HEK293 (cell line): ENCODE measurements at regions not wholly inside any gene's neighbourhood (a gene's known extent, or its start where the extent isn't known, plus 50 kb on each side); places are given as distances from the start of the nearest gene placed in this dataset.

Experiments
- CTCF ChIA-PET: fragments of 350-600 bp; formaldehyde crosslinking; extraction: SDS; loops from one replicate; lab custom pipeline; 2021; ENCODE audit warnings: antibody characterized with exemption; lab: Yijun Ruan, JAX
- POLR2A ChIA-PET: fragments of 300-600 bp; formaldehyde crosslinking; extraction: SDS; loops from one replicate; lab custom pipeline; 2020; ENCODE audit warnings: antibody characterized with exemption, inconsistent platforms; lab: Yijun Ruan, JAX
- H3K27ac ChIP-seq: fragments of 200-500 bp; sonication (Bioruptor generic); 2 replicates; pipeline ENCODE4 v1.5.1; 2014; ENCODE audit warnings: low read depth, low read length, control low read depth, inconsistent platforms; ENCODE audit errors: extremely low read depth
- H3K36me3 ChIP-seq, 2 experiments: fragments of 200-500 bp in 1 of 2; sonication (Bioruptor generic) in 1 of 2; 1 replicate in 1 of 2; 2 replicates in 1 of 2; pipeline ENCODE4 v1.5.1; 2014 to 2017; ENCODE audit warnings: inconsistent platforms in 2 of 2, low read length in 2 of 2; ENCODE audit not compliant: control insufficient read depth in 2 of 2, insufficient read depth in 1 of 2
- H3K4me1 ChIP-seq: fragments of 200-500 bp; sonication (Bioruptor generic); 2 replicates; pipeline ENCODE4 v1.5.1; 2014; ENCODE audit warnings: mild to moderate bottlenecking, low read length, inconsistent platforms; ENCODE audit not compliant: control insufficient read depth, insufficient read depth
- H3K4me3 ChIP-seq: 2 replicates; pipeline ENCODE4 v1.5.1; 2011; ENCODE audit warnings: low read depth, mild to moderate bottlenecking, control low read depth, low read length, moderate library complexity
- H3K9me3 ChIP-seq: fragments of 200-500 bp; sonication (Bioruptor generic); 2 replicates; pipeline ENCODE4 v1.5.1; 2014; ENCODE audit warnings: low read depth, low read length, inconsistent platforms; ENCODE audit not compliant: control insufficient read depth, insufficient read depth
- EGR2 ChIP-seq: fragments of 450-650 bp; formaldehyde crosslinking; IDR thresholded peaks from 2 replicates; pipeline ENCODE4 v1.5.1; 2016; ENCODE audit warnings: low read depth, missing biosample characterization, missing genetic modification characterization
- HOXA7 ChIP-seq: sonication (generic); formaldehyde crosslinking; IDR thresholded peaks from 2 replicates; pipeline ENCODE4 v1.8.1; 2022; ENCODE audit warnings: missing genetic modification reagents, borderline replicate concordance
- INSM2 ChIP-seq: fragments of 450-650 bp; formaldehyde crosslinking; IDR thresholded peaks from 2 replicates; pipeline ENCODE4 v1.5.1; 2016; ENCODE audit warnings: missing biosample characterization, missing genetic modification characterization
- MEIS1 ChIP-seq: sonication (generic); formaldehyde crosslinking; IDR thresholded peaks from 2 replicates; pipeline ENCODE4 v1.8.1; 2022; ENCODE audit warnings: missing genetic modification reagents, mild to moderate bottlenecking, borderline replicate concordance
- PRDM4 ChIP-seq: fragments of 450-650 bp; formaldehyde crosslinking; IDR thresholded peaks from 2 replicates; pipeline ENCODE4 v1.5.1; 2017; ENCODE audit warnings: missing biosample characterization, missing genetic modification characterization
- SCRT2 ChIP-seq: fragments of 450-650 bp; formaldehyde crosslinking; IDR thresholded peaks from 2 replicates; pipeline ENCODE4 v1.5.1; 2016; ENCODE audit warnings: missing biosample characterization, missing genetic modification characterization
- ZNF132 ChIP-seq: fragments of 450-650 bp; formaldehyde crosslinking; IDR thresholded peaks from 2 replicates; pipeline ENCODE4 v1.5.1; 2017; ENCODE audit warnings: missing biosample characterization, missing genetic modification characterization, borderline replicate concordance
- ZNF140 ChIP-seq: fragments of 450-650 bp; formaldehyde crosslinking; IDR thresholded peaks from 2 replicates; pipeline ENCODE4 v1.5.1; 2016; ENCODE audit warnings: missing biosample characterization, missing genetic modification characterization
- ZNF157 ChIP-seq: fragments of 450-650 bp; formaldehyde crosslinking; IDR thresholded peaks from 2 replicates; pipeline ENCODE4 v1.5.1; 2016; ENCODE audit warnings: missing biosample characterization, missing genetic modification characterization
- ZNF169 ChIP-seq: fragments of 450-650 bp; formaldehyde crosslinking; IDR thresholded peaks from 2 replicates; pipeline ENCODE4 v1.5.1; 2016; ENCODE audit warnings: missing biosample characterization, missing genetic modification characterization
- ZNF175 ChIP-seq: fragments of 450-650 bp; formaldehyde crosslinking; IDR thresholded peaks from 2 replicates; pipeline ENCODE4 v1.5.1; 2016; ENCODE audit warnings: missing biosample characterization, missing genetic modification characterization
- ZNF2 ChIP-seq: fragments of 450-650 bp; formaldehyde crosslinking; IDR thresholded peaks from 2 replicates; pipeline ENCODE4 v1.5.1; 2016; ENCODE audit warnings: missing biosample characterization, missing genetic modification characterization
- ZNF26 ChIP-seq: fragments of 450-650 bp; formaldehyde crosslinking; IDR thresholded peaks from 2 replicates; pipeline ENCODE4 v1.5.1; 2016; ENCODE audit warnings: missing biosample characterization, missing genetic modification characterization
- ZNF302 ChIP-seq: fragments of 450-650 bp; formaldehyde crosslinking; IDR thresholded peaks from 2 replicates; pipeline ENCODE4 v1.5.1; 2016; ENCODE audit warnings: missing biosample characterization, missing genetic modification characterization, low read depth
- ZNF311 ChIP-seq: fragments of 450-650 bp; formaldehyde crosslinking; IDR thresholded peaks from 2 replicates; pipeline ENCODE4 v1.5.1; 2017; ENCODE audit warnings: missing biosample characterization, missing genetic modification characterization, borderline replicate concordance
- ZNF350 ChIP-seq: fragments of 450-650 bp; formaldehyde crosslinking; IDR thresholded peaks from 2 replicates; pipeline ENCODE4 v1.5.0; 2017; ENCODE audit warnings: missing biosample characterization, mild to moderate bottlenecking, missing genetic modification characterization
- ZNF416 ChIP-seq: fragments of 450-650 bp; formaldehyde crosslinking; IDR thresholded peaks from 2 replicates; pipeline ENCODE4 v1.5.1; 2016; ENCODE audit warnings: missing biosample characterization, missing genetic modification characterization
- ZNF423 ChIP-seq: fragments of 450-650 bp; formaldehyde crosslinking; IDR thresholded peaks from 2 replicates; pipeline ENCODE4 v1.5.1; 2016; ENCODE audit warnings: missing biosample characterization, missing genetic modification characterization
- ZNF549 ChIP-seq: fragments of 450-650 bp; IDR thresholded peaks from 2 replicates; pipeline ENCODE4 v1.5.1; 2018; ENCODE audit warnings: missing biosample characterization, missing genetic modification characterization, mild to moderate bottlenecking, inconsistent platforms, moderate library complexity
- ZNF580 ChIP-seq: fragments of 450-650 bp; formaldehyde crosslinking; IDR thresholded peaks from 2 replicates; pipeline ENCODE4 v1.5.1; 2016; ENCODE audit warnings: missing biosample characterization, missing genetic modification characterization
- ZNF777 ChIP-seq: fragments of 450-650 bp; formaldehyde crosslinking; IDR thresholded peaks from 2 replicates; pipeline ENCODE4 v1.5.1; 2017; ENCODE audit warnings: missing biosample characterization, missing genetic modification characterization, borderline replicate concordance
- ZNF843 ChIP-seq: fragments of 450-650 bp; formaldehyde crosslinking; IDR thresholded peaks from 2 replicates; pipeline ENCODE4 v1.5.1; 2016; ENCODE audit warnings: missing biosample characterization, missing genetic modification characterization
- ZSCAN18 ChIP-seq: fragments of 450-650 bp; formaldehyde crosslinking; IDR thresholded peaks from 2 replicates; pipeline ENCODE4 v1.5.1; 2016; ENCODE audit warnings: missing biosample characterization, missing genetic modification characterization
- ZSCAN5A ChIP-seq: fragments of 450-650 bp; formaldehyde crosslinking; IDR thresholded peaks from 2 replicates; pipeline ENCODE4 v1.5.1; 2016; ENCODE audit warnings: missing biosample characterization, missing genetic modification characterization

- TF ChIP-seq ZSCAN5A (tag by site-specific recombination) (no peak), ZNF549 (tag by site-specific recombination) (no peak), EGR2 (tag by site-specific recombination) (no peak), ZSCAN18 (no peak), ZNF580 (tag by site-specific recombination) (no peak)
Measured at GRCh38 chr7:85392789-85393188, 205.9 kb upstream of the SEMA3D start (continued).

GRCh38 chr7:85392326-85392725 lies 205.5 kb upstream of the SEMA3D start:
- POLR2A ChIA-PET = no interaction called here
- no peak for TF ChIP-seq ZNF350 (tag by site-specific recombination)
- no peak for TF ChIP-seq ZNF175 (tag by site-specific recombination)
- TF ChIP-seq ZNF843 (tag by site-specific recombination) = no peak
- no peak for TF ChIP-seq ZNF302 (tag by site-specific recombination)
- no peak for TF ChIP-seq ZNF416
- TF ChIP-seq ZNF2 (tag by site-specific recombination) = no peak
- no peak for TF ChIP-seq ZNF132 (tag by site-specific recombination)
- TF ChIP-seq ZNF26 = no peak
- TF ChIP-seq INSM2 (tag by site-specific recombination) = no peak
- no peak for TF ChIP-seq ZNF169 (tag by site-specific recombination)
- TF ChIP-seq ZNF140 (tag by site-specific recombination) = no peak
- CTCF ChIA-PET = no interaction called here
- Histone ChIP-seq H3K36me3 (no peaks in the 10 kb centered on the region), H3K4me1 (peaks cover 4% of the 10 kb centered on the region), H3K9me3 (no peaks in the 10 kb centered on the region), H3K4me3 (no peak overlapping the region), H3K27ac (no peak overlapping the region)

GRCh38 chr7:85386460-85386859 lies 199.6 kb upstream of the SEMA3D start:
- CTCF ChIA-PET = no interaction called here
- Histone ChIP-seq H3K36me3 (no peaks in the 10 kb centered on the region), H3K4me1 (no peaks in the 10 kb centered on the region), H3K4me3 (no peak overlapping the region), H3K9me3 (no peaks in the 10 kb centered on the region), H3K27ac (no peak overlapping the region)
- POLR2A ChIA-PET = no interaction called here
- TF ChIP-seq PRDM4 (tag by site-specific recombination) (no peak), ZNF311 (tag by site-specific recombination) (no peak), ZNF777 (no peak), ZNF157 (no peak), ZNF423 (tag by site-specific recombination) (no peak), MEIS1 (CRISPR knock-in tag) (no peak), ZNF140 (tag by site-specific recombination) (no peak), HOXA7 (CRISPR knock-in tag) (no peak), SCRT2 (tag by site-specific recombination) (no peak)
